GM12892 (cell line): ENCODE measurements at regions not wholly inside any gene's neighbourhood (a gene's known extent, or its start where the extent isn't known, plus 50 kb on each side); places are given as distances from the start of the nearest gene placed in this dataset.

Experiments used
- POLR2A ChIP-seq: IDR thresholded peaks from 2 replicates; pipeline ENCODE4 v1.6.1; 2011; ENCODE audit warnings: low read depth, low read length, control low read depth
- TAF1 ChIP-seq: IDR thresholded peaks from 2 replicates; pipeline ENCODE4 v1.6.1; 2011; ENCODE audit warnings: low read depth, mild to moderate bottlenecking, control low read depth, low read length, borderline replicate concordance

- TF ChIP-seq POLR2A (no peak), TAF1 (no peak)
These were observed 239.4 kb upstream of the LRRN1 start for GRCh38 chr3:3559786-3560185.
